Psoas muscle (tissue), 7 donors: ENCODE measurements at regions not wholly inside any gene's neighbourhood (a gene's known extent, or its start where the extent isn't known, plus 50 kb on each side); places are given as distances from the start of the nearest gene placed in this dataset.

Experiments used
- ATAC-seq, 4 donors: fragments of 200-7000 bp; cut with Tn5 transposase; one replicate each; pipeline ENCODE4 v1.9.1; 2020; ENCODE audit warnings: moderate library complexity in 3 of 4, mild to moderate bottlenecking in 2 of 4
- DNase-seq, 2 donors: peaks; one replicate each; pipeline ENCODE4 v3.0.0-alpha.2; 2020
- H3K27ac ChIP-seq: fragments of 200-600 bp; one replicate; pipeline ENCODE4 v1.8.0; 2022
- H3K27me3 ChIP-seq, 3 donors: fragments of 200-600 bp in 1 of 3; one replicate each; pipeline versions ENCODE4 v1.6.1 to v1.8.0; 2013 to 2022; ENCODE audit warnings: low read length in 2 of 3, mild to moderate bottlenecking in 2 of 3, moderate library complexity in 1 of 3; ENCODE audit not compliant: insufficient read depth in 3 of 3
- H3K36me3 ChIP-seq, 2 donors: fragments of 200-600 bp in 1 of 2; one replicate each; pipeline versions ENCODE4 v1.6.1 to v1.8.0; 2013 to 2022; ENCODE audit warnings: low read depth in 1 of 2, mild to moderate bottlenecking in 1 of 2, moderate library complexity in 1 of 2; ENCODE audit not compliant: insufficient read depth in 1 of 2
- H3K4me1 ChIP-seq: fragments of 200-600 bp; one replicate; pipeline ENCODE4 v1.8.0; 2022
- H3K4me3 ChIP-seq: fragments of 200-600 bp; one replicate; pipeline ENCODE4 v1.8.0; 2022; ENCODE audit warnings: mild to moderate bottlenecking
- H3K9me3 ChIP-seq: fragments of 200-600 bp; one replicate; pipeline ENCODE4 v1.8.0; 2022
- CTCF ChIP-seq: fragments of 200-600 bp; IDR thresholded peaks from one replicate; pipeline ENCODE4 v1.8.0; 2022; ENCODE audit warnings: antibody characterized with exemption
- WGBS, 3 donors: extraction: QIAGEN DNeasy Blood & Tissue Kit; methylation state at CpG; one replicate each; pipeline versions ENCODE4 v1.1.6 to v1.1.7; 2013; 5-methylcytosine and 5-hydroxymethylcytosine counted together
- intact Hi-C, 2 donors: fragments of 100-400 bp; cut with DNase I; formaldehyde crosslinking; loops; one replicate each; pipeline versions ENCODE4 v1.11.0 to v1.14.2; 2022
- donor health status: healthy with polysubstance abuse.
- donor health status: DM: no; HTN: no; CAD: no; lungs with moderate emphysema.
- donor health status: Bipolar disorder and iron deficiency.
- donor health status: healthy.
- donor health status: DM: yes; HTN: yes; CAD: no.
- donor health status: DM: no; HTN: no; CAD: no.
- donor health status: DM: yes; HTN: yes; CAD: no.

GRCh38 chr13:93158565-93158964 lies 68.0 kb upstream of the GPC6 start:
- Histone ChIP-seq H3K4me3 (no peak overlapping the region), H3K4me1 (no peaks in the 10 kb centered on the region), H3K27ac (no peak overlapping the region), H3K36me3 (no peaks in the 10 kb centered on the region), H3K27me3 (no peaks in the 10 kb centered on the region), H3K9me3 (no peaks in the 10 kb centered on the region)
- no peak for DNase-seq
- no peak for ATAC-seq
- TF ChIP-seq CTCF = no peak
- intact Hi-C loops = no loop called here

- Histone ChIP-seq H3K27ac (no peak overlapping the region), H3K4me3 (no peak overlapping the region), H3K27me3 (no peaks in the 10 kb centered on the region), H3K36me3 (no peaks in the 10 kb centered on the region), H3K4me1 (no peaks in the 10 kb centered on the region), H3K9me3 (no peaks in the 10 kb centered on the region)
- intact Hi-C loops = no loop called here
- ATAC-seq (no peak), DNase-seq (no peak)
- no peak for TF ChIP-seq CTCF
Measured at GRCh38 chr13:93169980-93170379, 56.6 kb upstream of the GPC6 start.

GRCh38 chr13:93172109-93172508 lies 54.5 kb upstream of the GPC6 start:
- Histone ChIP-seq H3K4me3 (no peak overlapping the region), H3K36me3 (no peaks in the 10 kb centered on the region), H3K4me1 (no peaks in the 10 kb centered on the region), H3K27ac (no peak overlapping the region), H3K27me3 (no peaks in the 10 kb centered on the region), H3K9me3 (no peaks in the 10 kb centered on the region)
- 68 to 87% (median 71%) methylated on average over 1 of the region's 1 CpG for WGBS, 3 donors
- ATAC-seq (no peak), DNase-seq (no peak)
- no peak for TF ChIP-seq CTCF
- intact Hi-C loops = no loop called here

GRCh38 chr13:93173654-93174053 lies 53.0 kb upstream of the GPC6 start:
- Histone ChIP-seq H3K27me3 (no peaks in the 10 kb centered on the region), H3K4me1 (no peaks in the 10 kb centered on the region), H3K27ac (no peak overlapping the region), H3K9me3 (no peaks in the 10 kb centered on the region), H3K4me3 (no peak overlapping the region), H3K36me3 (no peaks in the 10 kb centered on the region)
- DNase-seq = no peak
- no peak for TF ChIP-seq CTCF
- intact Hi-C loops = no loop called here
- 69 to 81% (median 69%) methylated on average over 1 of the region's 1 CpG for WGBS, 3 donors
- no peak for ATAC-seq

GRCh38 chr13:93174260-93174659 lies 52.3 kb upstream of the GPC6 start:
- Histone ChIP-seq H3K36me3 (no peaks in the 10 kb centered on the region), H3K4me3 (no peak overlapping the region), H3K9me3 (no peaks in the 10 kb centered on the region), H3K27me3 (no peaks in the 10 kb centered on the region), H3K4me1 (no peaks in the 10 kb centered on the region), H3K27ac (no peak overlapping the region)
- DNase-seq (no peak), ATAC-seq (no peak)
- intact Hi-C loops = no loop called here
- WGBS, 3 donors = 86 to 89% (median 89%) methylated on average over 3 of the region's 3 CpGs
- no peak for TF ChIP-seq CTCF
